ENCODE measurements at regions not wholly inside any gene's neighbourhood (a gene's known extent, or its start where the extent isn't known, plus 50 kb on each side); places are given as distances from the start of the nearest gene placed in this dataset.

DNA sequence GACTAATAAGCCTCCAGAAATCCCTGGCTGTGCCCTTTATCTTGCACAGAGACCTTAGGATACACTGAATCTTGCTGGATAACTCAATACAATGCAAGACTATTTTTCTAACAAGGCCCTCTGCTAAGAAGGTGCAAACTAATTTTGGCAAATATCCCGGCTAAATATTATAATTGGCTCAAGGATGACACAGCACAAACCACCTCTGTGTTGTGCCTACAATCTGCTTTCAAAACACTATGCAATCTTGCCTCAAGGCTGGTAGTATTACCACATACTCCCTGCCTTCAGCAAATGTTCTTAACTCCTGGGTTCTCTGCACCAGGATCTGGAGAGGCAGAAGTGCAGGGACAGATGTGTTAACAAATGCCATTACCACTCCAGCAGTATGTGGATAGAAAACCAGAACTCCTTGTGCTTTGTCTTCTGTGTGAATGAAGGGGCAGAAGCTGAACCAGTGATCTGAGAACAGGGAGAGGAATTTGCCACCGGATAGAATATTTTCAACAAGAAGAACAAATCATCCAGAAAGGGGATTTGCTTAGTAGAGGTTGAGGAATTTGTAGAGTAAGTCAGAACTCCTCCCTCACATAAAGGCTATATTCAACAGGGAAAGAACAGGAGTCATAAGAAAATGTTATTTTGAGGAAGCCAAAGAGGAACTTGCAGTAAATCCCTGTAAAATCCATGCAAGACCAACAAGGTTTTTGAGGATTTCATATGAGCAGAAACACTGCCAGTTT is 74.1 kb upstream of the SLC4A11 start:
- ATAC-seq (peak; percentile 75), DNase-seq (ENCODE audit: low spot score) (no peak)

DNA sequence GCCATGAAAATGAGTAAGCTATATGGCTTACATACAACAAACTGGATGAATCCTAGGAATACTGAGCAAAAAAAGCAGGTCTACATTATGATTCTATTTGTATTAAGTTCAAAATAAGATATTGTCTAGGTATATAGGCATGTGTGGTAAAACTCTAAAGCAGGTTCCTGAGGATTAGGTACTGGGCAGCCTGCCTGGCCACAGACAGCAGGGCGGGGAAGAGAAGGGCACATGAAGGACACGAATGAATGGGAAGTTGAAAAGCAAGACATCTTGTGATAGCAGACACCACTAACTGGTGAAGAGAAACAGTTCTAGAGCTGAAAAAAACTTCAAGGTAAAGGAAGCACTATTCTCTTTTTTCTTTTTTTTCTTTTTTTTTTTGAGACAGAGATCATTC is 72.6 kb upstream of the SLC4A11 start:
- ATAC-seq (no peak), DNase-seq (ENCODE audit: low spot score) (no peak)

DNA sequence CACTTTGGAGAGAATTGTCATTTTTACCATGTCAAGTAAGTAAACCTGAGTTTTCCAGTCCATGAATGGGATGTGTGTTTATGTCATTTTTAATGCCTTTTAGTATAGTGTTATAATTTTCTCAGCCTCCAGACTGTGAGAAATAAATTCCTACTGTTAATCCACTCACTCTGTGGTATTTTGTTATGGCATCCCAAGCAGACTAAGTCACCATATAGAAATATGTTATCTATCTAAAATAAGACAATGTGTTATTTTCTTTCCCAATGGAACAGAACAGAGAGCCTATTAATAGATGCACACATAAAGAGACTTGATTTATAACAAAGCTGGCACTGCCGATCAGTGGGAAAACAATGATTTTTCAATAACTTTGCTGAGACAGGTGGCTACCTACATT is 70.2 kb upstream of the SLC4A11 start:
- no peak for ATAC-seq
- no peak for DNase-seq (ENCODE audit: low spot score)

DNA sequence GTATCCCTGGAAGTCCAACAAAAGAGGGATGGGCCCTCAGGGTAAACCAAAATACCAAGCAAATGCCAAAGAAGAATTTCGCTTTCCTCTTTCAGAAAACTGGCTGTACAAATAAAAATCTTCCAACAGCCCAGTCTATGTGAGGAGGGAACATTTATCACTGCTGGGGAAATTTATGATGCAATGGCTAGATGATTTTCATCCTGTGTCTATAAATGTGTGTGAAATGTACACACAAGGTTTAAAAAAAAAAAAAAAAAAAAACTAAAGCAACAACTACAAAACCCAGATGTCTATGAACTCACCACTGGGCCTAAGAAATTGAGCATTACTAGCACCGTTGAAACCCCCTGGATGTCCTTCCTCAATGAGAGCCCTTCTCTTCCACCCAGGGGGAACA is 68.7 kb upstream of the SLC4A11 start:
- no peak for DNase-seq (ENCODE audit: low spot score)
- no peak for ATAC-seq

DNA sequence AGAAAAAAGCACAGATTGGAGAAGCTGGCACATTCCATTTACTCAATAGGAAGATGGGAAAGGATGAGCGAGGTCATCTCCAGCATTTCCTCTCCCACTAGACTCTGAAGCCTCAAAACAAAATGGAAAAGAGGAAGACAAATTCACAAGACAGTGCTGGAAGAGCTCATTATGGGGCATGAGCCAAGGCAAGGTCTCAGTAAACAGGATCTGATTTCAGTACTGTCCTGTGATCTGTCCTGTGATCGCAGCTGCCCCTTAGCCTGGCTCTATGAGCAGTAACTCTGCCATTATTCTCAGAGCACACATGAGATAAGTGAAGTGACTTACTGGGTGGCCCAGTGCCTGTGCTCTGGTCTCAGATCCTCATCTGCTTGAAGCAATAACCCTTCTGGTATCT is 68.1 kb upstream of the SLC4A11 start:
- no peak for DNase-seq (ENCODE audit: low spot score)
- peak; percentile 41 for ATAC-seq

DNA sequence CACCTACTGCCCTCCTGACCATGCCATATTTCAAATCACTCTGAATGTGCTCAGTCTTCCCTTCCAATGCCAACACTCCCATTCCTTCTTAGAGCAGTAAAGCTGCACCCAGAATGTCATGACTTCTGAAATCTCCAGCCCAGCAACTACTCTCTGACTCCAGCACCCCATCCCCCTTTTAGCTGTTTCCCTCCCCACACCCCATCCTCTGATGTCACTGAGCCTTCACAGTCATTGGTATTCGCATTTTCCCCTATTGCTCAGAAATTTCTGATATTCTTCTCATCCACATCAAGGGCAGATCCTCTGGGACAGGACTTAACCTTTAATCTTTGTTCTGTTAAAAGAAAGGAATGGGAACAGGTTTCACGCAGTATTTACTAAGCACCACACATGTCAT is 67.1 kb upstream of the SLC4A11 start:
- no peak for ATAC-seq
- no peak for DNase-seq (ENCODE audit: low spot score)

DNA sequence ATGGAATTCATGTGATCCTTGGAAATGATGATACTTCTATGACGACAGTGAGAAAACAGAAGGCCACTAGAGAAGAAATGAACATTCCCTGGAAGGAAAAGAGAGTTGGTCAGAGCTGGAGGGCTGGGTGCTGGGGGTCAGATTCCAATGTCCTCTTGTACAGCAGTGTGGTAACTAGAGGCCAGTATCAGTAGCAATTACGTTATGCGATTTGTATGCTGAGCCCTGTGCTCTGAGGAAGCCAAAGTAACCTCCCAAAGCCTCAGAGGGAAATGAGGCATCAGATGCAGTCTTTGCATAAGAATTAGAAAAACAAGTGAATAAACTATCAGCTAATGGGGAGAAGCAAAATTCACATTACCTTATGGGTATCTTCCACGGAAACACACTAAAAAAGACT is 65.5 kb upstream of the SLC4A11 start:
- ATAC-seq (no peak), DNase-seq (ENCODE audit: low spot score) (no peak)

DNA sequence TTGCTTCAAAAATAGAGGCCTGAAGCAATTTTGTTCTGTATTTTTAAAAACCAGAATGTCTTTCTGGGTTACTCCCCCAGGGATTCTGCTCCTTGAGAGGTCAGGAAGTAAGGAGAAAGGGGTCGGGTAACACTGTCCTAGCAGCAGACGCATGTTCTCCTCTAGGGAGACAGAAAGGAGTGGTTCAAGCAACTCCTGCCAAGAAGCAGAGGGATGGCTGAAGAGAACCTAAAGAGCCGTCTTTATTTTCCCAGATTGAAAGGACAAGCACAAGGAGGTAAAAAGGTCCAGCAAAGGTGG is 58.0 kb upstream of the SLC4A11 start:
- ATAC-seq, result no peak
- DNase-seq (ENCODE audit: low spot score), result no peak

DNA sequence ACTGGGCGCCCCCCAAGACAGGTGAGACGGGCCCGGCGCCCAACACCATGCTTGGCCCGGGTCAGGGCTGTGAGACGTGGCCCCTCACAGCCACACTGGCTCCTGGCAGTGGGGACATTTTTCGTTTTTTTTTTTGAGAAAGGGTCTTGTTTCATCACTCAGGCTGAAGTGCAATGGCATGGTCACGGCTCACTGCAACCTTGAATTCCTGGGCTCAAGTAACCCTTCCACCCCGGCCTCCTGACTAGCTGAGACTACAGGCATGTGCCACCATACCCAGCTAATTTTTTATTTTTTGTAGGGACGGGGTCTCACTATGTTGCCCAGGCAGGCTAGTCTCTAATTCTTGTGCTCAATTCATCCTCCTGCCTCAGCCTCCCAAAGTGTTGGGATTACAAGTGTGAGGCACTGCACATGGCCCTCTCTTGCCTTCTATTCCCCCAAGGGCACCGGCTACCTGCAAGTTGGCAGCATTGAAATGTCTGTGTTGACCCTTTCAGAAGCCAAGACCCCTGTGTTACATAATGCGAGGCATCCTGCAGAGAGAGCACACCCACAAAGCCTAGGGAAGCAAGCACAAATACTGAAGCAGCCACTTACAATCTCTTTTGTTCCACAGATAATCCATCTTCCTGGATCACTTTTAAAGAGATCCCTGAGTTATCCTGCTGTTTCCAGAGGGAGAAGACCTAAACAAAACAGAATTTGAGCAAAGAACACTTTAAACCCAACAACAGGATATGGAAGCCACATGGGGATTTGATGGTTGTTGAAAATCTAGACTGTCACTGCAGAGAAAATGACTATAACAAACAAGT is 57.5 kb upstream of the SLC4A11 start:
- DNase-seq (ENCODE audit: low spot score) (no peak), ATAC-seq (no peak)
